Breast epithelium (tissue), 3 donors: ENCODE measurements at regions not wholly inside any gene's neighbourhood (a gene's known extent, or its start where the extent isn't known, plus 50 kb on each side); places are given as distances from the start of the nearest gene placed in this dataset.
"Not testable (repeated sequence)": the region's sequence is repeated elsewhere in the genome, so short reads cannot be mapped to it uniquely, and the experiment has no call there.

ENCODE experiments used
- POLR2AphosphoS5 ChIP-seq, 3 donors: sonication (generic); formaldehyde crosslinking; IDR thresholded peaks; one replicate each; pipeline ENCODE4 v1.6.1; 2017; ENCODE audit warnings: antibody characterized with exemption in 3 of 3
- TF ChIP-seq, protein P1 (sequence below), 3 donors: fragments of 450-650 bp; IDR thresholded peaks; one replicate each; pipeline ENCODE4 v1.5.1; 2016 to 2017; ENCODE audit warnings: antibody characterized with exemption in 3 of 3, mild to moderate bottlenecking in 3 of 3, moderate library complexity in 3 of 3

DNA sequence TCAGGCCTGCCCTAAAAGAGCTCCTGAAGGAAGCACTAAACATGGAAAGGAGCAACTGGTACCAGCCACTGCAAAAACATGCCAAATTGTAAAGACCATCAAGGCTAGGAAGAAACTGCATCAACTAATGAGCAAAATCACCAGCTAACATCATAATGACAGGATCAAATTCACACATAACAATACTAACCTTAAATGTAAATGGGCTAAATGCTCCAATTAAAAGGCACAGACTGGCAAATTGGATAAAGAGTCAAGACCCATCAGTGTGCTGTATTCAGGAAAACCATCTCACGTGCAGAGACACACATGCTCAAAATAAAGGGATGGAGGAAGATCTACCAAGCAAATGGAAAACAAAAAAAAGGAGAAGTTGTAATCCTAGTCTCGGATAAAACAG, 50.6 kb upstream of the IGSF10 start:
- TF ChIP-seq, protein P1, sequence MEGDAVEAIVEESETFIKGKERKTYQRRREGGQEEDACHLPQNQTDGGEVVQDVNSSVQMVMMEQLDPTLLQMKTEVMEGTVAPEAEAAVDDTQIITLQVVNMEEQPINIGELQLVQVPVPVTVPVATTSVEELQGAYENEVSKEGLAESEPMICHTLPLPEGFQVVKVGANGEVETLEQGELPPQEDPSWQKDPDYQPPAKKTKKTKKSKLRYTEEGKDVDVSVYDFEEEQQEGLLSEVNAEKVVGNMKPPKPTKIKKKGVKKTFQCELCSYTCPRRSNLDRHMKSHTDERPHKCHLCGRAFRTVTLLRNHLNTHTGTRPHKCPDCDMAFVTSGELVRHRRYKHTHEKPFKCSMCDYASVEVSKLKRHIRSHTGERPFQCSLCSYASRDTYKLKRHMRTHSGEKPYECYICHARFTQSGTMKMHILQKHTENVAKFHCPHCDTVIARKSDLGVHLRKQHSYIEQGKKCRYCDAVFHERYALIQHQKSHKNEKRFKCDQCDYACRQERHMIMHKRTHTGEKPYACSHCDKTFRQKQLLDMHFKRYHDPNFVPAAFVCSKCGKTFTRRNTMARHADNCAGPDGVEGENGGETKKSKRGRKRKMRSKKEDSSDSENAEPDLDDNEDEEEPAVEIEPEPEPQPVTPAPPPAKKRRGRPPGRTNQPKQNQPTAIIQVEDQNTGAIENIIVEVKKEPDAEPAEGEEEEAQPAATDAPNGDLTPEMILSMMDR (IDR thresholded peaks at IDR 0.05) = not testable (repeated sequence)
- not testable (repeated sequence) for TF ChIP-seq POLR2AphosphoS5 (IDR thresholded peaks at IDR 0.05)
